Activated B cell treated with CpG ODN at 0.5 μM for 24 hours (primary cell): ENCODE measurements at regions not wholly inside any gene's neighbourhood (a gene's known extent, or its start where the extent isn't known, plus 50 kb on each side); places are given as distances from the start of the nearest gene placed in this dataset.

Source experiments
- ATAC-seq: fragments of 200-7000 bp; cut with Tn5 transposase; one replicate; pipeline ENCODE4 v1.10.0; 2021; ENCODE audit warnings: low read depth, mild to moderate bottlenecking, moderate library complexity
- CTCF ChIA-PET: fragments of 350-600 bp; sonication (Branson Sonifier 250); formaldehyde crosslinking; loops from one replicate; lab custom pipeline; 2021; ENCODE audit warnings: antibody characterized with exemption; lab: Charles Lee
- POLR2A ChIA-PET: fragments of 350-600 bp; sonication (Branson Sonifier 250); formaldehyde crosslinking; loops from one replicate; lab custom pipeline; 2021; ENCODE audit warnings: antibody characterized with exemption; lab: Charles Lee
- DNase-seq: peaks from one replicate; pipeline ENCODE4 v3.0.0; 2022
- H3K27ac Mint-ChIP-seq: one replicate; pipeline ENCODE4 v1.8.0; 2020; ENCODE audit warnings: mixed read lengths
- H3K27me3 Mint-ChIP-seq: one replicate; pipeline ENCODE4 v1.8.0; 2021; ENCODE audit warnings: mixed read lengths
- H3K36me3 Mint-ChIP-seq: one replicate; pipeline ENCODE4 v1.8.0; 2021; ENCODE audit warnings: low read depth, mixed read lengths
- H3K4me1 Mint-ChIP-seq: one replicate; pipeline ENCODE4 v1.8.0; 2021; ENCODE audit warnings: mixed read lengths
- H3K4me3 Mint-ChIP-seq: one replicate; pipeline ENCODE4 v1.8.0; 2020; ENCODE audit warnings: mild to moderate bottlenecking, mixed read lengths
- H3K9me3 Mint-ChIP-seq: one replicate; pipeline ENCODE4 v1.8.0; 2020; ENCODE audit warnings: mixed read lengths
- CTCF ChIP-seq: fragments of 200-600 bp; IDR thresholded peaks from one replicate; pipeline ENCODE4 v1.8.0; 2022; ENCODE audit warnings: antibody characterized with exemption, mild to moderate bottlenecking
- intact Hi-C: fragments of 100-400 bp; cut with micrococcal nuclease; formaldehyde crosslinking; loops from one replicate; pipeline ENCODE4 v1.15.1; 2024

- no peaks in the 10 kb centered on the region for H3K36me3 Mint-ChIP-seq
- ATAC-seq (no peak), DNase-seq (no peak)
- intact Hi-C loops: no loop called here
- no peak overlapping the region for H3K4me3 Mint-ChIP-seq
- H3K9me3 Mint-ChIP-seq: no peaks in the 10 kb centered on the region
- no peaks in the 10 kb centered on the region for H3K4me1 Mint-ChIP-seq
- TF ChIP-seq CTCF: no peak
- no peaks in the 10 kb centered on the region for H3K27me3 Mint-ChIP-seq
- CTCF ChIA-PET: no interaction called here
- no peak overlapping the region for H3K27ac Mint-ChIP-seq
- POLR2A ChIA-PET: no interaction called here
Observed at GRCh38 chrX:122890729-122891128, 293.3 kb upstream of the GRIA3 start.

GRCh38 chrX:122906726-122907125 is 277.4 kb upstream of the GRIA3 start:
- no peak for TF ChIP-seq CTCF
- H3K9me3 Mint-ChIP-seq: peaks cover 6% of the 10 kb centered on the region
- no peaks in the 10 kb centered on the region for H3K27me3 Mint-ChIP-seq
- H3K36me3 Mint-ChIP-seq: no peaks in the 10 kb centered on the region
- POLR2A ChIA-PET: no interaction called here
- H3K4me3 Mint-ChIP-seq: no peak overlapping the region
- no peaks in the 10 kb centered on the region for H3K4me1 Mint-ChIP-seq
- CTCF ChIA-PET: no interaction called here
- ATAC-seq (no peak), DNase-seq (no peak)
- intact Hi-C loops: no loop called here
- H3K27ac Mint-ChIP-seq: no peak overlapping the region

GRCh38 chrX:122907375-122907774 is 276.7 kb upstream of the GRIA3 start:
- Mint-ChIP-seq H3K4me1 (no peaks in the 10 kb centered on the region), H3K9me3 (peaks cover 6% of the 10 kb centered on the region), H3K27ac (no peak overlapping the region), H3K27me3 (no peaks in the 10 kb centered on the region), H3K36me3 (no peaks in the 10 kb centered on the region), H3K4me3 (no peak overlapping the region)
- TF ChIP-seq CTCF: no peak
- CTCF ChIA-PET: no interaction called here
- POLR2A ChIA-PET: no interaction called here
- ATAC-seq (no peak), DNase-seq (no peak)
- intact Hi-C loops: no loop called here

DNA sequence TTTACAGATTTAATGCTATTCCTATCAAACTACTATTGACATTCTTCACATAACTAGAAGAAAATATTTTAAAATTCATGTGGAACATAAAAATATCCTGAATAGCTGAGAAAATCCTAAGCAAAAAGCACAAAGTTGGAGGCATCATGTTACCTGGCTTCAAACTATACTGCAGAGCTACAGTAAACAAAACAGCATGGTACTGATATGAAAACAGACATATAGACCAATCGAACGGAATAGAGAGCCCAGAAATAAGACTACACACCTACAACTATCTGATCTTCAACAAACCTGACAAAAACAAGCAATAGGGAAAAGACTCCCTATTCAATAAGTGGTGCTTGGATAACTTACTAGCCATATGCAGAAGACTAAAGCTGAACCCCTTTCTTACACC is 273.4 kb upstream of the GRIA3 start:
- no peak for ATAC-seq
- no peak overlapping the region for H3K27ac Mint-ChIP-seq
- no peak overlapping the region for H3K4me3 Mint-ChIP-seq
- POLR2A ChIA-PET: no interaction called here
- no peaks in the 10 kb centered on the region for H3K27me3 Mint-ChIP-seq
- peaks cover 6% of the 10 kb centered on the region for H3K9me3 Mint-ChIP-seq
- intact Hi-C loops: no loop called here
- no peak for TF ChIP-seq CTCF
- H3K36me3 Mint-ChIP-seq: no peaks in the 10 kb centered on the region
- CTCF ChIA-PET: no interaction called here
- DNase-seq: no peak
- no peaks in the 10 kb centered on the region for H3K4me1 Mint-ChIP-seq

DNA sequence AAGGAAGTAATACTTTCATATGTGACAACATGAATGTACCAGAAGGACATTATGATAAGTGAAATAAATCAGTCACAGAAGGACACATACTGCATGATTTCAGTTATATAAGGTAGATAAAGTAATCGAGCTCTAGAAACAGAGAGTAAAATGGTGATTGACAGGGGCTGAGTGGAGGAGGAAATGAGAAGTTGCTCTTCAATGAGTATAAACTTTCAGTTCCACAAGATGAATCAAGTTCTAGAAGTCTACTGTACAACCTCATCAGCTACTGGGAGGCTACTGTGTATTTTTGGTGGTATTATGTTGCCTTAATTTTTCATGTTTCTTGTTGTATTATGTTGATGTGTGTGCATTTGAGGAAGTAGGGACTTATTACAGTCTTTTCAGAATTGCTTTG is 270.9 kb upstream of the GRIA3 start:
- Mint-ChIP-seq H3K27me3 (no peaks in the 10 kb centered on the region), H3K9me3 (peaks cover 6% of the 10 kb centered on the region), H3K27ac (no peak overlapping the region), H3K36me3 (no peaks in the 10 kb centered on the region), H3K4me1 (no peaks in the 10 kb centered on the region), H3K4me3 (no peak overlapping the region)
- ATAC-seq (no peak), DNase-seq (no peak)
- POLR2A ChIA-PET: no interaction called here
- no peak for TF ChIP-seq CTCF
- intact Hi-C loops: no loop called here
- CTCF ChIA-PET: no interaction called here
